ENCODE measurements at regions not wholly inside any gene's neighbourhood (a gene's known extent, or its start where the extent isn't known, plus 50 kb on each side); places are given as distances from the start of the nearest gene placed in this dataset.

DNA sequence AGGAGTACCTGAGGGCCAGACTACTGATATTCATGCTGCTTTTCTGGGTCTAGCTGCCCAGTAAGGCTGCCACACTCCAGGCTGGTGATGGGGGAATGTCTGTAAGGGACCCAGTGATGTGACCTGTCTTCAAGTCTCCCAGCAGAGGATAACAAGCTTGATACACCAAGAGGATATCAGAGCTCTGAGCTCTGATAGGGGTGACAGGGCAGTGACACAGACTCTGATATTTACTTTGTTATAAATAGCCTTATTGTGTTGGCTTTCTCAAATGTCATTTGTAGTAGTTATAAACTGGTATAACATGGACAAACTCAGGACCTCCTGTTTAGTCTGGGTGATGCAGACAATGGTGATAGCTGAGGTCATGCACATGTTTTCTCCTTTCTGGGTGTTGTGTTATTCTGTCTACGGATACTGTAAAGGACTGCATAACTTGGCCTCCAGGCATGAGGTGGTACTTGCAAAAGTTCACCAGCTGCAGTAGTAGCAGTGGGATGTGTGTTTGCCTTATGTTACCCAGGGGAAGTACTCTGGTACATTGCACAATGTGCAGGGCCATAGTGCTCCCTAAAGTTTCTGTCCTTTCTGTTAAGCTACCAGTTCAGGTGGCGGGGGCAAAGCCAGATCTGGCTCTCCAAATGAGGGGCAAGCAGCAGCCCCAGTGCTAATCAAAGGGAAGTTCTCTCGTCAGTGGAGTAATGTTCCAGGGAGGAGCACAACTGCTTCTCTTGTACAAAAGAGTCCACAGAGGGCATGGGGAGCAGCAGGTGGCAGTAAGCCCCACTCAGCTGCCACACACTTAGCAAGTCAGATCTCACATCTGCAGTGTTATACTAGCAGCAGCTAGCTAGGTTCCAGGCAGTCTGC, 812.2 kb downstream of the JRKL start:
- DNase-seq (ENCODE audit: extremely low spot score, insufficient read length, low read depth) (no peak), FAIRE-seq (no peak)

- FAIRE-seq (no peak), DNase-seq (ENCODE audit: extremely low spot score, insufficient read length, low read depth) (no peak)
Observed at GRCh38 chr11:97202613-97203292, 812.9 kb downstream of the JRKL start.

- no peak for DNase-seq (ENCODE audit: extremely low spot score, insufficient read length, low read depth)
- FAIRE-seq = no peak
Observed at GRCh38 chr11:97218011-97218410, 828.2 kb downstream of the JRKL start.

DNA sequence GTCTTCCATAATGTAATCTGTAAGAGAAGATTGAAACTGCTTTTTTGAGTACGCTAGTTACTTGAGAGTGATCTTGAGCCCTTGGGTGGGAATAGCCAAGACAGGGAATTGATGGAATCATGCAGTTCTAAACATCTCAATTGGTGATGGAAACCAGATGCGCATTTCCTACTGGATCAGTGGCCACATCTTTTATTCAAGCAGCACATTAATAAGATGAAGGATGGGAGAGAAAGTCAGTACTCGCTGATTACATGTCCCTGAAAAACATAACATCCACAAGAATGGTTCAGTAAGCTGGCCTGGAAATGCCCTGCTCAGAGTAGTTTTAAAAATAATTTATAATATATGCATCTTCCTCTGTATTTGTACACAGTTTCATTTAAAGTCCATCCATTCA, 833.8 kb downstream of the JRKL start:
- FAIRE-seq = no peak
- no peak for DNase-seq (ENCODE audit: extremely low spot score, insufficient read length, low read depth)

DNA sequence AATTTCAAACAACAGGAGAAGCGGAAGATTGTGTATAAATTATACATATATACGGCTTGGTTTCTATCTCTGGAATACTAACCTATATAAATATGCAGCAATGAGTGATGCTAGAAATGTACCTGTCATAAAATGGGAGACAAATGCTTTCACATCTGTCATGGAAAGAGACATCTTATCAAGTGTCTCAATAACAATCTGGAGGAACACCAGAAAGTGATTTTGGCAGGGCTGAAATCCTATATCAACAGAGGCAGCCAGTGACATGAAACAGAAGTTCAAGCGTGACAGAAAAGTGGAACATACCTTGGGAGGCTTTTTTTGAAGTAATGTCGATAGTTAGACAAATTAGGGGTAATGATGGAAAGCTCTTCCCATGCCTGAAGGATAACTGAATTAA, 834.6 kb downstream of the JRKL start:
- no peak for DNase-seq (ENCODE audit: extremely low spot score, insufficient read length, low read depth)
- FAIRE-seq = no peak

DNA sequence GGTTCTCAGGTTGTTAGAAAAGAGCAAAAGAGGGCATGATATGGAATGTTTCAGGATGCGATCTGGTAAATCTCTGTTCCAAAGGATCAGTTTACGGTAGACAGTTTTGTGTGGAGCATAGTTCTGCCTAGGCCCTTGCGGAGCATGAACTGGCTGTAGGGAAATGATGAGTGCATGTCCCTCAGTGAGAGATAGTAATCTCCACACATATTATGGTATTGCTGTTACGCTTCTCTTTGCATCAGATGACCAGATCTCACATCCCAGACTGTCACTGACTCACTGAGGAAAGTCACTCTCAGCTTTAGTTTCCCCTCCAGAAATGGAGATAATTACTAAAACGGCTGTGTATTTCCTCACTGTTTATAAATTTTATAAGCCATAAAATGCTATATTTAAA, 836.0 kb downstream of the JRKL start:
- no peak for FAIRE-seq

GRCh38 chr11:97229936-97230335, 840.1 kb downstream of the JRKL start:
- FAIRE-seq (no peak), DNase-seq (ENCODE audit: extremely low spot score, insufficient read length, low read depth) (no peak)

More for the DNA sequence above, 836.0 kb downstream of the JRKL start:
- DNase-seq (ENCODE audit: extremely low spot score, insufficient read length, low read depth) = no peak

DNA sequence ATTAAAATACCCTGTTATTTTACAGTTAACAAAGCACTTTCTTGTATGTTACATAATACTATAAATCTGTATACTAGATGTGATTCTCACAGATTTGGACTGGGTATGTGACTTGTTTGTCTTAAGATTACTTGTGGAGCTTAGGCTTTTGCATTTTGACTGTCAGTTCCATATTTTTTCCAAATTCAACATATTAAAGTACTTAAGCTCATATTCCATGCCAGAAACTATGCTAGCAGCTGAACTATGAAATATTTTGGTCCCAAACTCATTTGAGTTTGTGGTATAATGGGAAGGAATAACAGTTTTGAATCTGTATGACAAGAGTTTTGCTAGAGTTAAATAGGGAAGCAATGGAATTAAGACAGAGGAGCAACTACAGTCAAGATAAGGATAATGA, 841.4 kb downstream of the JRKL start:
- FAIRE-seq = no peak

DNA sequence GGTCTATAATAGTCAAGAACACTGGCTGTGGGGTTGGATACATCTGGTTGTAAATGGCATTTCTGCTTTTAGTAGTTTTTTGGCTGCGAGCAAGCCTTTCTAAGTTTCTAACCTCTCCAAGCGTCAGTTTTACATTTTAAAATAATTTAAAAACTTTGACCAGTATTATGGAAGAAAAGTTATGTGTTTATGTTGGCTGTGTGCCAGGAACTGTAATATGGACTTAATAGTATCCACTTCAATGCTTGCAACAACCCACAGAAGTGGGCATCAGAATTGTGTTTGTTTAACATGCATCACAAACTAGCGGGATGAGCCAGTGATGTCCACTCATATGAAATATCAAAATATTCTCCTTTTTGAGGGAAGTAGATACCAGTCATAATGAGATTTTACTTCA, 844.2 kb downstream of the JRKL start:
- no peak for DNase-seq (ENCODE audit: extremely low spot score, insufficient read length, low read depth)
- no peak for FAIRE-seq

More for the DNA sequence above, 841.4 kb downstream of the JRKL start:
- no peak for DNase-seq (ENCODE audit: extremely low spot score, insufficient read length, low read depth)

DNA sequence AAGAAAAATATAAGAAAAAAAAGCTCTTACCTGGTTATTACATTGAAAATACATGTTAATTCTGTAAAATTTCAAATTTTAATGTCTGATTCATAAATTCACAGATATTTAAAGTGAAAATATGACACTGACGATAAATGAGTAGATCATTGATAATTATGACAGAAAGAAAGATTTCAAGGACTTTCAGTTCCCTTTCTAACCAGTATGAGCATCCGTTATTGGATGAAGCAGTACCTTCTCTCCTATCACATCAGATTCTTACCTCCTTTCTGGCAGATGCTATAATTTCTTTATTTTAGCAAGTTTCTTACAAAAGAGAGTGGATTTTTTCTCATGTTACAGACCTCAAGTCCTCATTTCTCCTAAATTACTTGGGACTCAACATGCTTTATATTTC, 847.3 kb downstream of the JRKL start:
- no peak for DNase-seq (ENCODE audit: extremely low spot score, insufficient read length, low read depth)
- no peak for FAIRE-seq

GRCh38 chr11:97247601-97248000, 857.8 kb downstream of the JRKL start:
- DNase-seq (ENCODE audit: extremely low spot score, insufficient read length, low read depth) (no peak), FAIRE-seq (no peak)

GRCh38 chr11:97254790-97255189, 865.0 kb downstream of the JRKL start:
- DNase-seq (ENCODE audit: extremely low spot score, insufficient read length, low read depth) (no peak), FAIRE-seq (no peak)

DNA sequence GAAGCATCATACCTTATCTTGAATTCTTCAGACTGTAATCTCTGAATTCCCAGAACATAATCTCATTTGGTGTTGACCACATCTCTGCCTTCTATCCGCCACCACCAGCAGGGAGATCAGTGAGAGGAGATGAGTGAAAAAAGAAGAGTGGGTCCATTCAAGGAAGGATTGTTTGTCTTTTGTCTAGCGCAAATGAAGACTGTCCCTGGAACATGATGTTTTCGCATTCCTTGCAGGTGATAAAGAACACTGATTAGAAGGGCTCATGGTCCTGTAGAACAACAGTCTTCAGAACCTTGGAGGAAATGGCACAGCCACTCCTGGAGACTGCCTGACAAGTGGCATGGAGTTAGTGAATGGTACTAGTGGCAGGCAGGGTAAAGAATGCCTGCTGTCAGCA, 869.6 kb downstream of the JRKL start:
- DNase-seq (ENCODE audit: extremely low spot score, insufficient read length, low read depth) (no peak), FAIRE-seq (no peak)

- DNase-seq (ENCODE audit: extremely low spot score, insufficient read length, low read depth) (no peak), FAIRE-seq (no peak)
Observed at GRCh38 chr11:97259884-97260283, 870.1 kb downstream of the JRKL start.

GRCh38 chr11:97263183-97263858, 873.5 kb downstream of the JRKL start:
- DNase-seq (ENCODE audit: extremely low spot score, insufficient read length, low read depth) (no peak), FAIRE-seq (no peak)

DNA sequence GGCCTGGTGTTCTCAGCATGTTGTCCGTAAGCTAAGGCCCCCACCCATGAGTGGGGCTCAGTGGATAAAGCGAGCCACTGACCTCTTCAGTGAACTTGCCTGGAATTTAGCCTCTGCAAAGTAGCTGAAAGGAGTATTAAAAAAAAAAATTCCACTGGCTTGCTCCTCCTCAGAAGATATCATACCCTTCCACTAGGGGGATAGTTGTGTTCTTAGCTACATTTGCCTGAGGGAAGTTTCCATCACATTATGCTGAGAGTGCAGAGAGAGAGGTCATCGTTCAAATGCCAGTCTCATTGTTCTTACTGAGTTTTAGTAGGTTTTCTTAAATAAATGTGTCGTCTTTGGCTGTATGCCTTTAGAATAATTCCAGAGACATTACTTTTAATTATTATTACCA, 879.7 kb downstream of the JRKL start:
- no peak for FAIRE-seq
- DNase-seq (ENCODE audit: extremely low spot score, insufficient read length, low read depth) = no peak

- FAIRE-seq = no peak
- no peak for DNase-seq (ENCODE audit: extremely low spot score, insufficient read length, low read depth)
Observed at GRCh38 chr11:97279341-97279740, 889.5 kb downstream of the JRKL start.

- FAIRE-seq = no peak
Observed at GRCh38 chr11:97280347-97280746, 890.5 kb downstream of the JRKL start.

DNA sequence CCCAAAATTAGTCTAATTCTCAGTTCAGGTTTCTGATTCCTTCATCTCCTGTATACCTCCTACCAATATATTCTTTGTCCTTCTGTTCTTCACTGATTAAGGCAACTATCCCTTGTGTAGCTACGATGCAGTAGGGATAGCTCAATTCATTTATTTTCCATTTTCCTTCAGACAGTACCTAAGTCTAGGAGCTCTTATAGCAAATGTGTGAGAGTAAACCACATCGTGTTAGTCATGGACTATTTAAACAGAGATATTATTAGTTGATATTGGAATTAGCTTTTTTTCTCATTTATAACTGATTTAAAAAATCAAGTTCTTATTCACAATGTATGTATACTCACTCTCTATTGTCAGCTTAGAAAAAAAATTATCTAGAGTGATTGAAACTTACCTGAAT, 900.0 kb downstream of the JRKL start:
- DNase-seq (ENCODE audit: extremely low spot score, insufficient read length, low read depth) (no peak), FAIRE-seq (no peak)

More at GRCh38 chr11:97280347-97280746, 890.5 kb downstream of the JRKL start:
- no peak for DNase-seq (ENCODE audit: extremely low spot score, insufficient read length, low read depth)

- DNase-seq (ENCODE audit: extremely low spot score, insufficient read length, low read depth) (no peak), FAIRE-seq (no peak)
Observed at GRCh38 chr11:97290464-97291041, 900.7 kb downstream of the JRKL start.

- DNase-seq (ENCODE audit: extremely low spot score, insufficient read length, low read depth) (no peak), FAIRE-seq (no peak)
Observed at GRCh38 chr11:97296301-97296700, 906.5 kb downstream of the JRKL start.

All from GM18507 (cell line).